Fibroblast of skin of back (primary cell): ENCODE measurements at regions not wholly inside any gene's neighbourhood (a gene's known extent, or its start where the extent isn't known, plus 50 kb on each side); places are given as distances from the start of the nearest gene placed in this dataset.
"Not testable (repeated sequence)": the region's sequence is repeated elsewhere in the genome, so short reads cannot be mapped to it uniquely, and the experiment has no call there.

Source experiments
- DNase-seq: peaks from one replicate; pipeline ENCODE4 v3.0.0-alpha.2; 2013

DNA sequence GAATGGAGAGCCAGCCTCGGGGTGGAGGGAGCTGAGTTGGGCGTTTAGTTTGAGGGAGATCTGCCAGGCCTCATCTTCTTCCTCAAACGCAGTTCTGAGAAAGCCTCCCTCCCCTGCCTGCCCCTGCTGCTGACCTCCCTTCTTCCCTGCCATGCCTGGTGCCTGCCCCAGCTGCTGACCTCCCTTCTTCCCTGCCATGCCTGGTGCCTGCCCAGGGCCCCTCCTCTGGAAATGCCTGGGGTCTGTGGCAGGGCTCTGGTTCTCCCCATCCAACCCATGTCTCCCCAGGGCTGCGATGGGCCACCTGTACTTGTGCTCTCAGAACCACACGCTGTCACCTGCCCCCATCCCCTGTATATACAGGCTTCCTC is 114.6 kb downstream of the VEGFA start:
- no peak for DNase-seq

DNA sequence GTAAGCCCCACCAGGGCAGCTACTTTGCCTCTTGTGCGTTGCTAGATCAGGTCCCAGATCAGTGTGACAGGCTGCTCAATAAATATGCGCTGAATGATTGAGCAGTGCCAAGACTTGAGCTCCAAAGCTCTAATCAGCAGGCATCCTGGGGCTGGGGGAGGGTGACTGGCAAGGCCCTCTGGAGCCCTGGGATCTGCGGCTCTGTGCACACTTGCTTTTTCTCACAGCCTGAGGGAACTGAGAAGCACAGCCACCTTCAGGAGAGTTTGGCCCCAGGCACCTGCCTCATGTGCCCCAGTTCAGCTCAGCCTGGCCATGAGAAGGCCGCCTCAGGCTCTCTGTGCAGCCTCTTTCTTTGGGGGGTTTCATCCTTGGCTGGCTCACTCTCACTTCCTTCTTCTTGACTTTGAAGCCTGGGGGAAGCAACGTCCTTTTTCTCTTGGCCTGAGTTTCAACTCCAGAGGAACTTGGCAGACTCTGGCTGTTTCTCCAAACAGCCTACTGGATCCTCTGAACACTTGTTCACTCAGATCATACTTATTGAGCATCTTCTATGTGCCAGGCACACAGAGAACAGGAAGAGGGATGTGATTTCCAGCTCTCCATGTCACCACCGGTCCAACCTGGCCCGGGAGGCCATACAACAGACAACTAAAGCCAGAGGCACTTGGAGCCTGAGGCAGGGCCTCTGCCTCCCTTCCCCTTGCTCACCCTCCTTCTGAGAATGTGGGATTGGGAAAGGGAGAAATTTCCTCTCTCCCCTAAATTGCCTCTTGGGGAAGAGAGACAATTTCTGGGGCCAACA is 114.0 kb downstream of the VEGFA start:
- no peak for DNase-seq

GRCh38 chr6:43882690-43883448 is 112.9 kb downstream of the VEGFA start:
- DNase-seq: not testable (repeated sequence)

GRCh38 chr6:43880236-43881137 is 110.5 kb downstream of the VEGFA start:
- no peak for DNase-seq

DNA sequence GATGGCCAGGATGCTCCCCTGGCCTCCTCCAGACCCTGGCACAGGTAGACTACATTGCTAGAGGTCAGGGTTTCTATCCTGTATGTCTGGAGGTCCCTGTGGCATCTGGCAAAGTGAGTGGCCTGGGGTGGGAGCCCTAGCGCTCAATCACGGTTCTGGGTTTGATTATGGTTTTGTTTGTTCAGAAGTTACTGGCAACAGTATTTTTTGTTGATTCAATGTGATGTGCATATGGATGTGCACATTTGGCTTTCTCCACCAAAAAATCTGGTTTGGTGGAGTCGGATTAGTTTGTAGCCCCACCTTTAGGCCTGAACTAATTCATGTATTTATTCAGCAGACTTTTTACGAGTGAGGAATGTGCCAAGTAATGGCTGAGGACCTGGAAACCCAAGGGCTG is 109.7 kb downstream of the VEGFA start:
- no peak for DNase-seq

DNA sequence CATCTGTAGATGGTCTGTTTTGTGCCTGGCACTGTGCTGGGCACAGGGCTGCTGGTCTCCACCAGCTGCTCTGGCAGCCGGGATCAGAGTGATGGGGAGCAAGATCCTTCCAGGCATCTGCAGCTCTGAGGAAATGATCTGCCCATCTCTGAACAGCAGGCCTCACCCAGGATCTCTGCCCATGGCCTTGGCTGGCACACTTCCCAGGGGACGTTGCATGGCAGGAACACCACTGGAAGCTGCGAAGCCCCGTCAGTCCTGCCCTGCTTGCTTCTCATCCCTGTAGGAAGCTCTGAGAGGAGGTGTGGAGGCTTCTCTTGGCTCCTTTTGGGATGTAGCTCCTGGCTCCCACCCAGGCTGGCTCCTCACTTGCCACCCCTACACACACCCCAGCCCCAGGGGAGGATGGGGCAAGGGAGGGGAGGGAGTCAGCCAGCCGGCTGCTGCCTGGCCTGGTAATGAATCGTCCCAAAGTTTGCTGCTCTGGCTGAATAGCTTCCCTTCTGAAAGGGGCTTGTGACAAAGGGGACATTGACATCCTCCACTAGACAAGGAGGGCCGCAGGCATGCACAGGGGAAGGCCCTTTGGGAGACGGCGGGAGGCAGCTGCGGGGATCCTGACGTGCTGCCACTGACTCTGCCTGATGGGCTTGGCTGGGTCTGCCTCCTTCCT is 108.9 kb downstream of the VEGFA start:
- peak; percentile 25 for DNase-seq

- no peak for DNase-seq
Observed at GRCh38 chr6:43878127-43878634, 108.2 kb downstream of the VEGFA start.

- no peak for DNase-seq
Observed at GRCh38 chr6:43877463-43878126, 107.6 kb downstream of the VEGFA start.

- DNase-seq: no peak
Observed at GRCh38 chr6:43877036-43877435, 107.0 kb downstream of the VEGFA start.

DNA sequence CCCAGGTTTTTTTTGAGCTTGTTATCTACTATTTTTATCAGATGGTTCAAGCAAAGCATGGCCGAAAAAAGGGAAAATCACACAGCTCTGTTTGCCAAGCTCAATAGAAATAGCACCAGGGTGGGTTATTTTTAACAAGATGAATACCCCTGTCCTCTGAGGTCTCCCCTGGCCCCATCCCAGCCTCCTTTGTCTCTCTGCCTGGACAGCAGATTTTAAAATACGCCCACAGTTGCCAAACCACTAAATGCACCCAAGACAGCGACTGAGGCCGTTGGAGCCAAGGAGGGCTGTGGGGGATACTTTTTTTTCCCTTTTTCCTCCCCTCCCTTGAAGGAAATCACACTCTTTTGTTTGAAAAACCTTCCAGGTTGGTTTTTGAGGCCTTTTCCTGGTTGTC is 106.6 kb downstream of the VEGFA start:
- DNase-seq: no peak

DNA sequence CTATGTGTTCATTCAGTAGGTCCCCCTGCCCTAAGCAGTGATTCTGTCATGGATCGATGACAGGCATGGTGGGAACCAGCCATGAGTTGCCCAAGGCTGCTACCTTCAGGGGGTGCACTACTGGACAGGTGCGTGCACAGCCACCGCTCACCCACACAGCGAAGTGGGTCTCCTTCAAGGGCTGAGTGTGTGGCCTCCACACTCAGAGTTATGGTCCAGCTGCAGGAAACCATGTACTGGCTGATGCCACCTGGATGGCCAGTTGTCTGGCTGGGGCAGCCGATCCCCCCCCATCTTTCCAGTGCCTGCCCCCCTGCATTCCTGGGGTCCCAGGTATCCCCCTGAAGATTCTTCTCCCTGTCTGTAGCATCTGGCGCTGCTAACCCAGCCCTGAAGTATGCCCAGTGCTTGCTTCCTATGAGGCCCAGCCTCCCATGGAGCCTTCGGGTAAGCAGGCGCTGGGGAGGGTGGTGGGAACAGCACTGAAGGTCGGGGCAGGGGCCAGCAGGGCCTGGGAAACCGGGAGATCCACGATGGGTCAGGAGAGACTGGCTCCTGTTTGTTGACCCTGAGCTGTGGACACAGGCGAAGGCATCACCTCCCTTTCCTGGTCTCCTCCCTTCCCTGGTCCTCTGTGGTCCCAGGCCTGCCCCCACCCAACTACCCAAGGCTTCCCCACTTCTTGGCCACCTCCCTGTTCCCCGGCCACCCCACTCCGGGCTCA is 106.0 kb downstream of the VEGFA start:
- no peak for DNase-seq

- no peak for DNase-seq
Observed at GRCh38 chr6:43874814-43875590, 105.0 kb downstream of the VEGFA start.

DNA sequence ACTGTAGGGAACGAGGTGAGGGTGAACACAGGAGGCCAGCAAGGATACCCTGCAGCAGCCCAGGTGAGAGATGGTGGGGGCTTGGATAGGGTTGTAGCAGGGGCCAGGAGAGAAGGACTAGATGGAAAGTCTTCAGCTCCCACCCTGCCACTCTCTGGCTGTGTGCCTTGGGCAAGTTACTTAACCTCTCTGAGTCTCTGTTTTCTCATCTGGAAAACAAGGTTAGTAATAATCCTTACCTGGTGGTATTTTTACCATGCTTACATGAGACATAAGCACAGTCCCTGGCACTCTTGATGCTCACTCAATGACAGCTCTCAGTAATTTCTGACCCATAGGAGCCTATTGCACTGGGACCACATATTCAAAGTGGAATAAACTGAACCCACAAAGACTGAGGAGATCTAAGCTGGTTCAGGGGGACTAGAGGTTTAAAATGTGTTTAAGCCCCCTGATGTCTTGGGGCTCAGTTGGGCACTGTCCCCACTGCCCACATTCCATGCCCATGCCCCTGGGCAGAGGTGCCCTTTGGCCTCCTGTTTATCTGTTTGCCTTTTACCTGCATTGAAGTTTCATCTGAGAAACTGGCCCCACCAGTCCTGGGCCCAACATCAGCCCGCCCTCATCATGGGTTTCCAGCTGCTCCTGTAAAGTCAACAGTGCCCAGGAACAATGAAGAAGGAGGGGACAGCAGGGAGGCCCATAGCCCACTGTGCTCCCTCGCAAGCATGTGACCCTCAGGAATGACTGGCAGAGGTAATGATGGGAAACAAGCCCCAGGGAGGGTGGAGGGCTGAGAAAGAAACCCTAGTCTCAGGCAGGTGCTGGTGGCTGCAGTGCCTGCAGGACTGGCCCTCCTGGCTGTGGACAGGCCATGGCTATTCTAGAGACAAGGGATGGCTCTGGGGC is 104.0 kb downstream of the VEGFA start:
- no peak for DNase-seq

- DNase-seq: no peak
Observed at GRCh38 chr6:43871933-43872332, 101.9 kb downstream of the VEGFA start.

DNA sequence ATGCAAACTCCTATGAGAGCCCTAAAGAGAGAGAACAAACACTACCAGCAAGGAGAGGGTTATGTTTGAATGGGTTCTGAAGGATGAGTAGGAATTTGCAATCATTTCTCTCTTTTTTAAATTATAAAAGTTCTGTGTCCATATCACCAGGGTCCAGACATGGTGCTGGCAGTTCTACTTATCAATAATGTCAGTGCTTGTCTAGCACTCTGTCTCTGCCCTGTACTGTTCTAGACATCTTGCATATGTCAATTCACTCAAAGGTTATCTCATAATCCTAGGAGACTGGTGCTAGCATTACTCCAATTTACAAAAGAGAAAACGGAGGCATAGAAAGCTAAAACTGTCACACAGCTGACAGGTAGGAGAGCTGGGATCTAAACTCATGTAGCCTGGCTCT is 101.3 kb downstream of the VEGFA start:
- no peak for DNase-seq

GRCh38 chr6:43870660-43871061 is 100.7 kb downstream of the VEGFA start:
- peak; percentile 34 for DNase-seq

DNA sequence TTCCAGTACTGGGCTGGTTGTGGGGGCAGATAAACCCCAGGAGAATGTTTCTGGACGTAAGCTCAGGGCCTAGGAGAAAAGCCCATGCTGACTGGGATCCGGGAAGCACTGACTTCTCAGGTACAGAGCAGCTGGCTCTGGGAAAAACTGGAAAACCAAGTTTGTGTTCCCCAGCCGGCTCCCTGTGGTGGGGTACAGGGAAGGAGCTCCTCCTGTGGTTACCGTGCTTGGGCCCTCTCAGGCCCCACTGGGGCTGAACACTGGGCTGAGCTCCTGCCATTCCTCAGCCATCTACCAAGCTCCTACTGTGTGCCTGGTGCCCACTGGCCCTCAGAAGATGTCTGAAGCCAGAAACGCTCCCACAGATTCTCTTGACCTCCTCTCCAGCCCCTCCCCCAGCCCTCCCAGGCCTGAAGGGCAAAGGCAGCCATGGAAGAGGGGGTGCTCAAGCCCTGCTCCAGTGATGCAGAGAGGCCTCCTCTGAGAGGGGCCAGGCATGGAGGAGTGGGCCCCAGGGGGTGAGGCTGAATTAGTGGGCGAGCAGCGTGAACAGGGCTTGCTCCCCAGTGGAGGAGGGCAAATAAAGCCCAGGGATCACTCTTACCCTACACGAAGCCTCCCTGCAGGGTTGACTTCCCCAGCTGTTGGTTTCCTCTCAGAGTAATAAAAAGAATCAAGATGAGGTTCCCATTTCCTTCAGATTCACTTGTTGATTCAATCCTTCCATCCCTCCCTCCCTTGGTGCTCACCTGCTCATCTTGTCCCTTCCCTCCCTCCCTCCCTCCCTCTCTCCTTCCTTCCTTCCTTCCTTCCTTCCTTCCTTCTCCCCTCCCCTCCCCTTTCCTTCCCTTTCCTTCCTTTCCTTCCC is 100.0 kb downstream of the VEGFA start:
- no peak for DNase-seq
